ENCODE measurements at regions not wholly inside any gene's neighbourhood (a gene's known extent, or its start where the extent isn't known, plus 50 kb on each side); places are given as distances from the start of the nearest gene placed in this dataset.
A peak's percentile ranks its signal among the peaks of the same experiment; 100 is the strongest.

DNA sequence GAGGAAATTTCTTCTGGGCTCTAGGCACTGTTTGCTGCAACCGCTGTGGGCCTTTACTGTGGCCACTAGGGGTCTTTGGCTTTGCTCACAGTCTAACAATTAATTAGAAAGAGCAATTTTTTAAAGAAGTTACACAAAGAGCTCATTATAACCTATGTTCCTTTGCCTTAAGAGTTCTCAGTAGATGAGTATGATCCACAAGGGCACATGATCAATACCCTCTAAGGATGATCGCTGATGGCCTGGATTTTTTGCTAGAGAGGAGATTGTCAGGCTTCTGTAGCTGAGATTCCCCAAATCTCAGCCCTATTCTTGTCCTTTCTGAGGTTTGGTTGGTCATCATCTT, 80.8 kb upstream of the RHOBTB1 start:
- Histone ChIP-seq H3K36me3 (replicated peaks in 1 of 2; ENCODE audit: control insufficient read depth in 2 of 2, insufficient read depth in 2 of 2, low read length in 2 of 2) (no peaks in the 10 kb centered on the region), H2BK120ac (ENCODE audit: low read depth, low read length) (no peak overlapping the region), H3K9ac (ENCODE audit: low read depth, low read length, poor library complexity) (no peak overlapping the region), H3K4ac (ENCODE audit: low read length) (no peak overlapping the region), H3K79me1 (ENCODE audit: low read depth, low read length) (no peaks in the 10 kb centered on the region), H3K4me3 (ENCODE audit: low read length in 2 of 2) (no peak overlapping the region), H2BK15ac (ENCODE audit: low read length) (no peak overlapping the region), H4K91ac (ENCODE audit: low read depth, low read length, poor library complexity) (no peak overlapping the region), H3K27me3 (ENCODE audit: control insufficient read depth in 3 of 3, insufficient read depth in 3 of 3, low read depth in 1 of 3, low read length in 3 of 3) (peaks cover 0 to 5% (median 0%) of the 10 kb centered on the region in 3 experiments), H2BK5ac (ENCODE audit: low read length) (no peak overlapping the region), H2AFZ (ENCODE audit: low read length) (no peak overlapping the region), H3K14ac (ENCODE audit: low read length) (no peak overlapping the region), H3K27ac (replicated peaks; ENCODE audit: low read length) (no peak overlapping the region), H2BK12ac (ENCODE audit: low read length) (no peak overlapping the region), H4K8ac (ENCODE audit: low read depth, low read length) (no peak overlapping the region), H2AK5ac (ENCODE audit: low read depth, low read length) (no peak overlapping the region), H3K18ac (ENCODE audit: low read length) (no peak overlapping the region), H3K9me3 (replicated peaks in 1 of 2; ENCODE audit: control insufficient read depth in 2 of 2, insufficient read depth in 1 of 2, low read depth in 1 of 2, low read length in 2 of 2) (no peaks in the 10 kb centered on the region), H3K4me1 (ENCODE audit: control insufficient read depth in 2 of 2, insufficient read depth in 1 of 2, low read depth in 1 of 2, low read length in 2 of 2) (no peaks in the 10 kb centered on the region), H3K4me2 (ENCODE audit: insufficient read depth, low read length, poor library complexity, severe bottlenecking) (no peak overlapping the region), H3K23ac (ENCODE audit: low read depth, low read length, poor library complexity) (no peak overlapping the region)
- peak; percentile 9 for DNase-seq (ENCODE audit: low spot score)
- no CpG with 5 or more reads among the region's 2 CpGs for WGBS, 2 donors (ENCODE audit: extremely low coverage in 2 of 2, insufficient read length in 2 of 2, insufficient replicate concordance in 1 of 2)

DNA sequence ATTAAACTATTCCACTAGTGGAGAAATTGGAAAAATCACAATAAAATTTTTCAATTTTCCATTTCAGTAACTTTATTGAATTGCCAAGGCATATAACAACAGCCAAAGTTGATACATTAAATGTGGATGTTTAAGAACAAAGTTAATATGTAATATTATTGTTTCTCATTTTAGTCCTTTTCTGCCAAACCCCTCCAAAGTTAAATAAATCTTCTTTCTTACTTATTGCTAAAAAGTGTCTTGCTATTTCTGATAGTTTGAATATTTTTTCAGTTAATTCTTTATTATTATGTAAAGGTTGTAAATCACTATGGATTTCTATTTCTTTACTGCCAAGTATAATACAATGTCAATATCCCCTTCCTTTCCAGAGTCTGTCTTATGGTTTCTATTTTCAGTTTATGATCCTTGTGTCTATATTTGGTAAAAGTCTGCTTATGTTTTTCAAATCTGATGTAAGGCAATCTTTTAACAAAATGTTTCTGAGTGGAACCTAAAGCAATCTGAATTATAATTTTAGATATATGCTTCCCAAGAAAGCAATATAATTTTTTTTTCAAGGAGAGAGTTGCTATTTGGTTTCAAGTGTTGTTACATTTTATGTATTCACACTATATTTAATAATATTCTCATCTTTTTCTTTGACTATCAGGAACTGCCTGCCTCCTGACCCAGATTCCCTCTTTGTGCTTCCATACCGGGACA, 80.3 kb upstream of the RHOBTB1 start:
- Histone ChIP-seq H2BK15ac (ENCODE audit: low read length) (no peak overlapping the region), H3K4me2 (ENCODE audit: insufficient read depth, low read length, poor library complexity, severe bottlenecking) (no peak overlapping the region), H3K27ac (replicated peaks; ENCODE audit: low read length) (no peak overlapping the region), H3K9ac (ENCODE audit: low read depth, low read length, poor library complexity) (no peak overlapping the region), H3K4me3 (ENCODE audit: low read length in 2 of 2) (no peak overlapping the region), H3K18ac (ENCODE audit: low read length) (no peak overlapping the region), H3K4ac (ENCODE audit: low read length) (no peak overlapping the region), H3K36me3 (replicated peaks in 1 of 2; ENCODE audit: control insufficient read depth in 2 of 2, insufficient read depth in 2 of 2, low read length in 2 of 2) (no peaks in the 10 kb centered on the region), H3K4me1 (ENCODE audit: control insufficient read depth in 2 of 2, insufficient read depth in 1 of 2, low read depth in 1 of 2, low read length in 2 of 2) (no peaks in the 10 kb centered on the region), H2AFZ (ENCODE audit: low read length) (no peak overlapping the region), H2AK5ac (ENCODE audit: low read depth, low read length) (no peak overlapping the region), H2BK12ac (ENCODE audit: low read length) (no peak overlapping the region), H3K79me1 (ENCODE audit: low read depth, low read length) (no peaks in the 10 kb centered on the region), H4K91ac (ENCODE audit: low read depth, low read length, poor library complexity) (no peak overlapping the region), H3K23ac (ENCODE audit: low read depth, low read length, poor library complexity) (no peak overlapping the region), H2BK5ac (ENCODE audit: low read length) (no peak overlapping the region), H3K9me3 (replicated peaks in 1 of 2; ENCODE audit: control insufficient read depth in 2 of 2, insufficient read depth in 1 of 2, low read depth in 1 of 2, low read length in 2 of 2) (no peaks in the 10 kb centered on the region), H3K14ac (ENCODE audit: low read length) (no peak overlapping the region), H4K8ac (ENCODE audit: low read depth, low read length) (no peak overlapping the region), H2BK120ac (ENCODE audit: low read depth, low read length) (no peak overlapping the region), H3K27me3 (ENCODE audit: control insufficient read depth in 3 of 3, insufficient read depth in 3 of 3, low read depth in 1 of 3, low read length in 3 of 3) (peaks cover 0 to 5% (median 0%) of the 10 kb centered on the region in 3 experiments)
- no CpG with 5 or more reads among the region's 1 CpG for WGBS, 2 donors (ENCODE audit: extremely low coverage in 2 of 2, insufficient read length in 2 of 2, insufficient replicate concordance in 1 of 2)
- no peak for DNase-seq (ENCODE audit: low spot score)

GRCh38 chr10:61023053-61023452, 79.1 kb upstream of the RHOBTB1 start:
- no peak overlapping the region for H3K9ac ChIP-seq (ENCODE audit: low read depth, low read length, poor library complexity)
- H3K23ac ChIP-seq (ENCODE audit: low read depth, low read length, poor library complexity), result no peak overlapping the region
- H3K4me3 ChIP-seq (ENCODE audit: low read length in 2 of 2), result no peak overlapping the region
- no peak overlapping the region for H3K14ac ChIP-seq (ENCODE audit: low read length)
- no peak overlapping the region for H3K4ac ChIP-seq (ENCODE audit: low read length)
- H3K4me1 ChIP-seq (ENCODE audit: control insufficient read depth in 2 of 2, insufficient read depth in 1 of 2, low read depth in 1 of 2, low read length in 2 of 2), result no peaks in the 10 kb centered on the region
- H4K8ac ChIP-seq (ENCODE audit: low read depth, low read length), result no peak overlapping the region
- no peak overlapping the region for H2AK5ac ChIP-seq (ENCODE audit: low read depth, low read length)
- H3K18ac ChIP-seq (ENCODE audit: low read length), result no peak overlapping the region
- H3K36me3 ChIP-seq (replicated peaks in 1 of 2; ENCODE audit: control insufficient read depth in 2 of 2, insufficient read depth in 2 of 2, low read length in 2 of 2), result no peaks in the 10 kb centered on the region
- H2BK120ac ChIP-seq (ENCODE audit: low read depth, low read length), result no peak overlapping the region
- no peaks in the 10 kb centered on the region for H3K9me3 ChIP-seq (replicated peaks in 1 of 2; ENCODE audit: control insufficient read depth in 2 of 2, insufficient read depth in 1 of 2, low read depth in 1 of 2, low read length in 2 of 2)
- peaks cover 0 to 5% (median 0%) of the 10 kb centered on the region in 3 experiments for H3K27me3 ChIP-seq (ENCODE audit: control insufficient read depth in 3 of 3, insufficient read depth in 3 of 3, low read depth in 1 of 3, low read length in 3 of 3)
- no peak overlapping the region for H3K27ac ChIP-seq (replicated peaks; ENCODE audit: low read length)
- no peak overlapping the region for H2BK12ac ChIP-seq (ENCODE audit: low read length)
- no peak overlapping the region for H3K4me2 ChIP-seq (ENCODE audit: insufficient read depth, low read length, poor library complexity, severe bottlenecking)
- H4K91ac ChIP-seq (ENCODE audit: low read depth, low read length, poor library complexity), result no peak overlapping the region
- no peaks in the 10 kb centered on the region for H3K79me1 ChIP-seq (ENCODE audit: low read depth, low read length)
- H2BK15ac ChIP-seq (ENCODE audit: low read length), result no peak overlapping the region
- DNase-seq (ENCODE audit: low spot score), result no peak
- H2BK5ac ChIP-seq (ENCODE audit: low read length), result no peak overlapping the region
- no peak overlapping the region for H2AFZ ChIP-seq (ENCODE audit: low read length)

- no peak overlapping the region for H2AFZ ChIP-seq (ENCODE audit: low read length)
These were observed 77.9 kb upstream of the RHOBTB1 start for GRCh38 chr10:61021926-61022325.

More at GRCh38 chr10:61021926-61022325, 77.9 kb upstream of the RHOBTB1 start:
- Histone ChIP-seq H4K91ac (ENCODE audit: low read depth, low read length, poor library complexity) (no peak overlapping the region), H2BK120ac (ENCODE audit: low read depth, low read length) (no peak overlapping the region), H3K27ac (replicated peaks; ENCODE audit: low read length) (no peak overlapping the region), H3K36me3 (replicated peaks in 1 of 2; ENCODE audit: control insufficient read depth in 2 of 2, insufficient read depth in 2 of 2, low read length in 2 of 2) (no peaks in the 10 kb centered on the region), H2BK12ac (ENCODE audit: low read length) (no peak overlapping the region), H2BK15ac (ENCODE audit: low read length) (no peak overlapping the region), H4K8ac (ENCODE audit: low read depth, low read length) (no peak overlapping the region), H3K79me1 (ENCODE audit: low read depth, low read length) (no peaks in the 10 kb centered on the region), H3K4me1 (ENCODE audit: control insufficient read depth in 2 of 2, insufficient read depth in 1 of 2, low read depth in 1 of 2, low read length in 2 of 2) (no peaks in the 10 kb centered on the region), H2AK5ac (ENCODE audit: low read depth, low read length) (no peak overlapping the region), H3K14ac (ENCODE audit: low read length) (no peak overlapping the region), H3K4me2 (ENCODE audit: insufficient read depth, low read length, poor library complexity, severe bottlenecking) (no peak overlapping the region), H3K27me3 (ENCODE audit: control insufficient read depth in 3 of 3, insufficient read depth in 3 of 3, low read depth in 1 of 3, low read length in 3 of 3) (peaks cover 0 to 5% (median 0%) of the 10 kb centered on the region in 3 experiments), H3K23ac (ENCODE audit: low read depth, low read length, poor library complexity) (no peak overlapping the region), H3K18ac (ENCODE audit: low read length) (no peak overlapping the region), H3K4me3 (ENCODE audit: low read length in 2 of 2) (no peak overlapping the region), H3K9ac (ENCODE audit: low read depth, low read length, poor library complexity) (no peak overlapping the region), H2BK5ac (ENCODE audit: low read length) (no peak overlapping the region), H3K9me3 (replicated peaks in 1 of 2; ENCODE audit: control insufficient read depth in 2 of 2, insufficient read depth in 1 of 2, low read depth in 1 of 2, low read length in 2 of 2) (no peaks in the 10 kb centered on the region), H3K4ac (ENCODE audit: low read length) (no peak overlapping the region)
- no peak for DNase-seq (ENCODE audit: low spot score)
- WGBS, 2 donors (ENCODE audit: extremely low coverage in 2 of 2, insufficient read length in 2 of 2, insufficient replicate concordance in 1 of 2), result no CpG with 5 or more reads among the region's 2 CpGs
